ENCODE measurements at regions not wholly inside any gene's neighbourhood (a gene's known extent, or its start where the extent isn't known, plus 50 kb on each side); places are given as distances from the start of the nearest gene placed in this dataset.

DNA sequence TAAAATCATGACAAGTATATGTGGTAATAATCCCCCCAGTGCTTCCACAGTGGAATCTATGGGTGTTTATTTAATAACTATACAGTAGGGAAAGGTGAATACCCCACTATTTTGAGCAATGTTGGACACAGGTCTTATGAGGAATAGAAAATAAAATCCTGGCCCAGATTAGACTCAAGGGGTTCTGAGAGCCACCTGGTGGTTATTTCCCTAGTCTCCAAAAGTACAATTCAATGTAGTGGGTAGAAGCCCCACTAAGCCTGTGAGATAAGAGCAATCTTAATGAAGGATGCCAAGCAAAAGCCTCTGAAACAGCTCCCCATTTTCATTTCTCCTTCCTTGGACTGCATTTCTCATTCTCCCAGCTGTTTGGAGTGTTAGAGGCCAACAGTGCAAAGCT, 328.2 kb upstream of the NR3C2 start:
- H3K4me2 ChIP-seq (ENCODE audit: low read length), result no peak overlapping the region
- no peaks in the 10 kb centered on the region for H3K79me2 ChIP-seq (ENCODE audit: low read length)
- no TSS peak for BruUV-seq (replicated peaks)
- POLR2A ChIA-PET (ENCODE audit: unreplicated experiment), result no interaction called here
- H3K27ac ChIP-seq (ENCODE audit: low read length), result no peak overlapping the region
- H3K4me3 ChIP-seq (ENCODE audit: low read length), result no peak overlapping the region
- no peaks in the 10 kb centered on the region for H3K27me3 ChIP-seq (ENCODE audit: low read length)
- H3K9me2 ChIP-seq (replicated peaks; ENCODE audit: low read length), result no peaks in the 10 kb centered on the region
- no peak overlapping the region for H3K9ac ChIP-seq (ENCODE audit: low read length)
- intact Hi-C loops (cut with micrococcal nuclease), result no loop called here
- no peak overlapping the region for H2AFZ ChIP-seq (ENCODE audit: low read length)
- no peaks in the 10 kb centered on the region for H3K36me3 ChIP-seq (ENCODE audit: low read depth, low read length)
- H3K4me1 ChIP-seq (ENCODE audit: insufficient read depth, low read length), result no peaks in the 10 kb centered on the region
- ATAC-seq, result no peak
- CTCF ChIA-PET, result no interaction called here
- TF ChIP-seq EZH2 (IDR thresholded peaks at IDR 0.05; ENCODE audit: low read length, unreplicated experiment) (no peak), EZH2phosphoT487 (IDR thresholded peaks at IDR 0.05; ENCODE audit: borderline replicate concordance, low read length) (no peak)
- TF ChIP-seq, protein P1, sequence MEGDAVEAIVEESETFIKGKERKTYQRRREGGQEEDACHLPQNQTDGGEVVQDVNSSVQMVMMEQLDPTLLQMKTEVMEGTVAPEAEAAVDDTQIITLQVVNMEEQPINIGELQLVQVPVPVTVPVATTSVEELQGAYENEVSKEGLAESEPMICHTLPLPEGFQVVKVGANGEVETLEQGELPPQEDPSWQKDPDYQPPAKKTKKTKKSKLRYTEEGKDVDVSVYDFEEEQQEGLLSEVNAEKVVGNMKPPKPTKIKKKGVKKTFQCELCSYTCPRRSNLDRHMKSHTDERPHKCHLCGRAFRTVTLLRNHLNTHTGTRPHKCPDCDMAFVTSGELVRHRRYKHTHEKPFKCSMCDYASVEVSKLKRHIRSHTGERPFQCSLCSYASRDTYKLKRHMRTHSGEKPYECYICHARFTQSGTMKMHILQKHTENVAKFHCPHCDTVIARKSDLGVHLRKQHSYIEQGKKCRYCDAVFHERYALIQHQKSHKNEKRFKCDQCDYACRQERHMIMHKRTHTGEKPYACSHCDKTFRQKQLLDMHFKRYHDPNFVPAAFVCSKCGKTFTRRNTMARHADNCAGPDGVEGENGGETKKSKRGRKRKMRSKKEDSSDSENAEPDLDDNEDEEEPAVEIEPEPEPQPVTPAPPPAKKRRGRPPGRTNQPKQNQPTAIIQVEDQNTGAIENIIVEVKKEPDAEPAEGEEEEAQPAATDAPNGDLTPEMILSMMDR (conservative IDR thresholded peaks at IDR 0.05; ENCODE audit: low read depth, low read length), result no peak; the same call in 1 of the 2 replicates
- DNase-seq, result no peak
- H3F3A ChIP-seq (ENCODE audit: low read length, unreplicated experiment), result no peaks in the 10 kb centered on the region
- H4K20me1 ChIP-seq (ENCODE audit: low read length), result no peaks in the 10 kb centered on the region
- H3K9me3 ChIP-seq (ENCODE audit: low read length), result no peaks in the 10 kb centered on the region

DNA sequence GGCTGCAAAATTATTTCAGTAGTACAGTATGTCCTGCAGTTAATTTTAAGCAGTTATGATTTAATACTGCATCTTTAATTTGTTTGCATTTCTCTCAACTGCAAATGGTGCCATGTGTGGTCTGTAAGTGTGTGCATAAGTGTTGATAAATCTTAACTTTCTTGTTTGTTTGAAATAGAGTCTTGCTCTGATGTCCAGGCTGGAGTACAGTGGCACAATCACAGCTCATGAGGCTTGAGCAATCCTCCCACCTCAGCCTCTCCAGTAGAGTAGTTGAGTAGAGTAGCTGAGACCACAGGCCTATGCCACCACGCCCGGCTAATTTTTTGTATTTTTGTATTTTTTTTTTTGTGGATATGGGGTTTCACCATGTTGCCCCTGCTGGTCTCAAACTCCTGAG, 322.5 kb upstream of the NR3C2 start:
- DNase-seq, result no peak
- intact Hi-C loops (cut with micrococcal nuclease), result no loop called here
- CTCF ChIA-PET, result no interaction called here
- Histone ChIP-seq H3K9me2 (replicated peaks; ENCODE audit: low read length) (no peaks in the 10 kb centered on the region), H3K4me2 (ENCODE audit: low read length) (no peak overlapping the region), H3K27me3 (ENCODE audit: low read length) (no peaks in the 10 kb centered on the region), H3K36me3 (ENCODE audit: low read depth, low read length) (no peaks in the 10 kb centered on the region), H3K4me1 (ENCODE audit: insufficient read depth, low read length) (no peaks in the 10 kb centered on the region), H3K9ac (ENCODE audit: low read length) (no peak overlapping the region), H3K27ac (ENCODE audit: low read length) (no peak overlapping the region), H3F3A (ENCODE audit: low read length, unreplicated experiment) (no peaks in the 10 kb centered on the region), H3K9me3 (ENCODE audit: low read length) (no peaks in the 10 kb centered on the region), H4K20me1 (ENCODE audit: low read length) (no peaks in the 10 kb centered on the region), H2AFZ (ENCODE audit: low read length) (no peak overlapping the region), H3K4me3 (ENCODE audit: low read length) (no peak overlapping the region), H3K79me2 (ENCODE audit: low read length) (no peaks in the 10 kb centered on the region)
- POLR2A ChIA-PET (ENCODE audit: unreplicated experiment), result interaction anchor here (0.7 kb wide), 1 partner anchor 51 kb away, joined by 5 read pairs; no protein-coding TSS in a partner anchor
- no TSS peak for BruUV-seq (replicated peaks)
- TF ChIP-seq EZH2 (IDR thresholded peaks at IDR 0.05; ENCODE audit: low read length, unreplicated experiment) (no peak), EZH2phosphoT487 (IDR thresholded peaks at IDR 0.05; ENCODE audit: borderline replicate concordance, low read length) (no peak)
- TF ChIP-seq, protein P1 (conservative IDR thresholded peaks at IDR 0.05; ENCODE audit: low read depth, low read length), result no peak
- no peak for ATAC-seq

DNA sequence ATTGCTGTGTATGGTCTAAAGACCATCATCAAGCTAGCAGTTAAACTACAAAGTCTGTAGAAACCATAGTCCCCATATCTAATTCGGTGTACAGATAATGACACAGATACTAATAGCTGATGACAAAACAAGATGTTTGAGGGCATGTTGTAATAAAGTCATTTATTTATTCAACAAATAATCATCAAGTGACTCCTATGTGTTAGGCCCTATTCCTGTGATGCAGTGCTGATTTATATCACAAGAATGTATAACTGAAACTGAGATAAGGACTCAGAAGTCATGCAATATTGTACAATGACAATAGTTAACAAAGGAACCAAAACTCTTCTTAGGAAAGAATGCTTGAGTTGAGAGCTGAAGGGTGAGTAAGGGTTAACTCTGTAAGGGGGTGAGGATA, 315.0 kb upstream of the NR3C2 start:
- POLR2A ChIA-PET (ENCODE audit: unreplicated experiment), result no interaction called here
- no peaks in the 10 kb centered on the region for H3K36me3 ChIP-seq (ENCODE audit: low read depth, low read length)
- no peaks in the 10 kb centered on the region for H4K20me1 ChIP-seq (ENCODE audit: low read length)
- ATAC-seq (no peak), DNase-seq (peak; percentile 49)
- H3K9me2 ChIP-seq (replicated peaks; ENCODE audit: low read length), result no peaks in the 10 kb centered on the region
- TF ChIP-seq EZH2phosphoT487 (IDR thresholded peaks at IDR 0.05; ENCODE audit: borderline replicate concordance, low read length) (no peak), EZH2 (IDR thresholded peaks at IDR 0.05; ENCODE audit: low read length, unreplicated experiment) (no peak)
- TF ChIP-seq, protein P1 (conservative IDR thresholded peaks at IDR 0.05; ENCODE audit: low read depth, low read length), result no peak
- H3K4me3 ChIP-seq (ENCODE audit: low read length), result no peak overlapping the region
- intact Hi-C loops (cut with micrococcal nuclease), result no loop called here
- peaks cover 10% of the 10 kb centered on the region for H3K4me1 ChIP-seq (ENCODE audit: insufficient read depth, low read length)
- H3F3A ChIP-seq (ENCODE audit: low read length, unreplicated experiment), result no peaks in the 10 kb centered on the region
- H3K9ac ChIP-seq (ENCODE audit: low read length), result no peak overlapping the region
- no peaks in the 10 kb centered on the region for H3K27me3 ChIP-seq (ENCODE audit: low read length)
- CTCF ChIA-PET, result no interaction called here
- BruUV-seq (replicated peaks), result no TSS peak
- H2AFZ ChIP-seq (ENCODE audit: low read length), result no peak overlapping the region
- H3K4me2 ChIP-seq (ENCODE audit: low read length), result no peak overlapping the region
- peak overlapping the region; percentile 53 for H3K27ac ChIP-seq (ENCODE audit: low read length)
- no peaks in the 10 kb centered on the region for H3K79me2 ChIP-seq (ENCODE audit: low read length)
- H3K9me3 ChIP-seq (ENCODE audit: low read length), result no peaks in the 10 kb centered on the region

Measured in PC-3 (cell line).